H1 (cell line): ENCODE measurements at regions not wholly inside any gene's neighbourhood (a gene's known extent, or its start where the extent isn't known, plus 50 kb on each side); places are given as distances from the start of the nearest gene placed in this dataset.
"Not testable (repeated sequence)": the region's sequence is repeated elsewhere in the genome, so short reads cannot be mapped to it uniquely, and the experiment has no call there.

Experiments used
- CTCF ChIP-seq, 3 experiments: IDR thresholded peaks; 1 replicate in 2 of 3; 2 replicates in 1 of 3; pipeline versions ENCODE4 v1.5.1 to v1.6.1; 2011; ENCODE audit warnings: low read length in 3 of 3, mild to moderate bottlenecking in 3 of 3, inconsistent platforms in 2 of 3, low read depth in 1 of 3, moderate library complexity in 1 of 3; ENCODE audit not compliant: insufficient read depth in 1 of 3; ENCODE audit errors: control extremely low read depth in 1 of 3
- POLR2A ChIP-seq, 2 experiments: IDR thresholded peaks; 1 replicate in 1 of 2; 2 replicates in 1 of 2; pipeline ENCODE4 v1.6.1; 2011; ENCODE audit warnings: low read depth in 2 of 2, low read length in 2 of 2, mild to moderate bottlenecking in 2 of 2; ENCODE audit errors: control extremely low read depth in 1 of 2
- SUZ12 ChIP-seq: fragments of 200-600 bp; sonication (generic); IDR thresholded peaks from 2 replicates; pipeline ENCODE4 v1.6.1; 2012; ENCODE audit warnings: mild to moderate bottlenecking, inconsistent platforms, low read length, moderate library complexity, mixed read lengths

DNA sequence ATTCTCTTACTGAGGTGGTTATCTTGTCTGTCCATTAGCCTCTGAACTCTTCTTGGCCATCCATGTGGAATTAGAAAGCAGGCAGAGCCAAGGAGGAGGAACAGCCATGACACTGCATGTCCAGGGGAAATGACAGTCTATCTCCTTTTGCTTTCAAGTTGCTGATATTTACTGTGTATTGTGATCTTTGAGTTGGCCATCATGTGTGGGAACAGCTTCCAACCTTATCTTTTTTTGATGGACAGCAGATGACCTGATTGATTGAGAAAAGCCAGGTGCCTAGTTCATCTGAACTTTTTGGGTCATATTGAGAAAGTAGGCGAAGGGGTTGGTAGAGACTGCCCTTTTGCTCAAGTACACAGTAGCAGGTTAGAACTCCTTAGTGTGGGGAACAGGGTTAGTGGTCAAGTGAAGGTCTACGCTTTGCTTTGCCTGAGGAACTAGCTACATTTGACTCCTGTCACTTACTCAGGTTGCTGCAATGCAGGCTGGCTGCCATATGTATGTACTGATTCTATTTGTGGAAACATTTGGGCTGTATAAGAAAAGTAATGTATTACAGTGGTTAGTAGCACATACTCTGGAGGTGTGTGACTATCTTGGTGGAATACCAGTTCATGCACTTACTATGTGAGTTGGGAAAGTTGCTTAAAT is 64.7 kb upstream of the NUTM2F start:
- not testable (repeated sequence) for TF ChIP-seq SUZ12; CTCF (IDR thresholded peaks at IDR 0.05; ENCODE audit: control extremely low read depth in 1 of 3, insufficient read depth in 1 of 3, low read depth in 1 of 3, low read length in 3 of 3); POLR2A (IDR thresholded peaks at IDR 0.05; ENCODE audit: control extremely low read depth in 1 of 2, low read depth in 2 of 2, low read length in 2 of 2)
